ENCODE measurements at regions not wholly inside any gene's neighbourhood (a gene's known extent, or its start where the extent isn't known, plus 50 kb on each side); places are given as distances from the start of the nearest gene placed in this dataset.

- H3K27ac Mint-ChIP-seq, result no peak overlapping the region
- Histone ChIP-seq H2AK5ac (ENCODE audit: insufficient read length, low read length) (no peak overlapping the region), H2BK12ac (ENCODE audit: insufficient read length, low read depth, low read length) (no peak overlapping the region)
Measured at GRCh38 chr2:220188031-220188430, 560.6 kb downstream of the SLC4A3 start.

More at GRCh38 chr2:220188031-220188430, 560.6 kb downstream of the SLC4A3 start:
- Histone ChIP-seq H3K18ac (ENCODE audit: insufficient read length, low read depth, low read length) (no peak overlapping the region), H3K27me3 (ENCODE audit: insufficient read depth, low read length) (no peaks in the 10 kb centered on the region), H4K5ac (ENCODE audit: insufficient read length, low read depth, low read length) (no peak overlapping the region), H3K14ac (ENCODE audit: insufficient read depth, low read length) (no peak overlapping the region), H3K4ac (ENCODE audit: low read depth, low read length) (no peak overlapping the region), H3K23ac (ENCODE audit: insufficient read length, low read depth, low read length) (no peak overlapping the region), H4K20me1 (ENCODE audit: control insufficient read depth, insufficient read depth, insufficient read length) (no peaks in the 10 kb centered on the region), H4K91ac (ENCODE audit: insufficient read length, low read depth, low read length) (no peak overlapping the region), H3K79me2 (ENCODE audit: insufficient read depth, low read length) (no peaks in the 10 kb centered on the region), H3K4me1 (ENCODE audit: insufficient read depth, low read length) (no peaks in the 10 kb centered on the region), H2AFZ (ENCODE audit: low read length) (no peak overlapping the region), H2BK120ac (ENCODE audit: low read depth, low read length, poor library complexity, severe bottlenecking) (no peak overlapping the region), H3K27ac (ENCODE audit: insufficient read length, low read depth, low read length) (no peak overlapping the region), H3K56ac (ENCODE audit: insufficient read length, low read depth, low read length) (no peak overlapping the region), H2BK20ac (ENCODE audit: low read depth, low read length, poor library complexity, severe bottlenecking) (no peak overlapping the region), H3K4me2 (ENCODE audit: insufficient read depth, insufficient read length, low read length) (no peak overlapping the region), H3K9me3 (ENCODE audit: control insufficient read depth, low read depth, low read length) (no peaks in the 10 kb centered on the region), H3K9ac (ENCODE audit: extremely low read depth, insufficient read length, low read length) (no peak overlapping the region), H3T11ph (ENCODE audit: low read length) (no peak overlapping the region), H3K79me1 (ENCODE audit: insufficient read depth, low read depth, low read length, poor library complexity, severe bottlenecking) (no peaks in the 10 kb centered on the region), H2BK5ac (ENCODE audit: insufficient read length, low read length) (no peak overlapping the region), H4K8ac (replicated peaks; ENCODE audit: insufficient read length, low read depth, low read length) (no peak overlapping the region), H3K23me2 (ENCODE audit: insufficient read length, low read depth, low read length, poor library complexity, severe bottlenecking) (no peaks in the 10 kb centered on the region), H2BK15ac (ENCODE audit: low read depth, low read length) (no peak overlapping the region)
- TF ChIP-seq CTCF (conservative IDR thresholded peaks at IDR 0.05), result no peak
- H3K4me3 Mint-ChIP-seq, result no peak overlapping the region
- H3K27me3 Mint-ChIP-seq (ENCODE audit: low read depth), result no peaks in the 10 kb centered on the region
- H3K4me1 Mint-ChIP-seq, result peaks cover 0 to 5% of the 10 kb centered on the region in 2 experiments; a peak in 2 of 4 replicates
- no CpG with 5 or more reads among the region's 2 CpGs for WGBS (ENCODE audit: extremely low coverage, insufficient read length, low lambda C conversion rate)
- DNase-seq, result no peak
- peaks cover 0 to 10% (median 4%) of the 10 kb centered on the region in 3 experiments; a peak in 5 of 7 replicates for H3K36me3 Mint-ChIP-seq (ENCODE audit: insufficient read depth in 1 of 3, low read depth in 3 of 3)
- H3K9me3 Mint-ChIP-seq, result peaks cover 9 to 10% of the 10 kb centered on the region in 2 experiments
